ENCODE measurements at regions not wholly inside any gene's neighbourhood (a gene's known extent, or its start where the extent isn't known, plus 50 kb on each side); places are given as distances from the start of the nearest gene placed in this dataset.

GRCh38 chr5:108678091-108678490 is 69.6 kb upstream of the FER start:
- DNase-seq (ENCODE audit: low read depth, low spot score), result no peak
- Histone ChIP-seq H3K27me3 (ENCODE audit: insufficient read depth, insufficient read length) (peaks cover 5% of the 10 kb centered on the region), H3K4me3 (ENCODE audit: insufficient read length, low read depth) (no peak overlapping the region)

GRCh38 chr5:108675736-108676135 is 72.0 kb upstream of the FER start:
- no peak for TF ChIP-seq SUZ12 (IDR thresholded peaks at IDR 0.05; ENCODE audit: extremely low read depth, insufficient read depth, insufficient read length)
- TF ChIP-seq ZNF274 (IDR thresholded peaks at IDR 0.05; ENCODE audit: low read depth, low read length), result no peak
- TF ChIP-seq YY1 (IDR thresholded peaks at IDR 0.05; ENCODE audit: insufficient read depth, insufficient read length), result no peak
- Histone ChIP-seq H3K9me3 (ENCODE audit: insufficient read depth, low read length) (no peaks in the 10 kb centered on the region), H3K4me3 (ENCODE audit: insufficient read length, low read depth) (no peak overlapping the region), H3K4me1 (ENCODE audit: insufficient read depth, insufficient read length) (peaks cover 2% of the 10 kb centered on the region), H3K27me3 (ENCODE audit: insufficient read depth, insufficient read length) (peaks cover 5% of the 10 kb centered on the region), H3K36me3 (ENCODE audit: insufficient read depth, insufficient read length, low read length) (no peaks in the 10 kb centered on the region), H3K9ac (ENCODE audit: insufficient read length, low read depth) (no peak overlapping the region)
- no peak for DNase-seq (ENCODE audit: low read depth, low spot score)

More at GRCh38 chr5:108678091-108678490, 69.6 kb upstream of the FER start:
- Histone ChIP-seq H3K36me3 (ENCODE audit: insufficient read depth, insufficient read length, low read length) (no peaks in the 10 kb centered on the region), H3K9me3 (ENCODE audit: insufficient read depth, low read length) (no peaks in the 10 kb centered on the region), H3K9ac (ENCODE audit: insufficient read length, low read depth) (no peak overlapping the region), H3K4me1 (ENCODE audit: insufficient read depth, insufficient read length) (no peaks in the 10 kb centered on the region)
- TF ChIP-seq SUZ12 (IDR thresholded peaks at IDR 0.05; ENCODE audit: extremely low read depth, insufficient read depth, insufficient read length) (no peak), YY1 (IDR thresholded peaks at IDR 0.05; ENCODE audit: insufficient read depth, insufficient read length) (no peak), ZNF274 (IDR thresholded peaks at IDR 0.05; ENCODE audit: low read depth, low read length) (no peak)

- no peak for DNase-seq (ENCODE audit: low read depth, low spot score)
- TF ChIP-seq YY1 (IDR thresholded peaks at IDR 0.05; ENCODE audit: insufficient read depth, insufficient read length) (no peak), ZNF274 (IDR thresholded peaks at IDR 0.05; ENCODE audit: low read depth, low read length) (no peak), SUZ12 (IDR thresholded peaks at IDR 0.05; ENCODE audit: extremely low read depth, insufficient read depth, insufficient read length) (no peak)
These were observed 75.1 kb upstream of the FER start for GRCh38 chr5:108672639-108673038.

GRCh38 chr5:108670591-108671289 is 77.0 kb upstream of the FER start:
- H3K27me3 ChIP-seq (ENCODE audit: insufficient read depth, insufficient read length), result peaks cover 5% of the 10 kb centered on the region
- H3K36me3 ChIP-seq (ENCODE audit: insufficient read depth, insufficient read length, low read length), result no peaks in the 10 kb centered on the region
- H3K9ac ChIP-seq (ENCODE audit: insufficient read length, low read depth), result no peak overlapping the region
- H3K9me3 ChIP-seq (ENCODE audit: insufficient read depth, low read length), result no peaks in the 10 kb centered on the region
- peaks cover 2% of the 10 kb centered on the region for H3K4me1 ChIP-seq (ENCODE audit: insufficient read depth, insufficient read length)
- DNase-seq (ENCODE audit: low read depth, low spot score), result no peak
- no peak overlapping the region for H3K4me3 ChIP-seq (ENCODE audit: insufficient read length, low read depth)
- TF ChIP-seq ZNF274 (IDR thresholded peaks at IDR 0.05; ENCODE audit: low read depth, low read length), result no peak
- TF ChIP-seq YY1 (IDR thresholded peaks at IDR 0.05; ENCODE audit: insufficient read depth, insufficient read length), result no peak
- no peak for TF ChIP-seq SUZ12 (IDR thresholded peaks at IDR 0.05; ENCODE audit: extremely low read depth, insufficient read depth, insufficient read length)

More at GRCh38 chr5:108672639-108673038, 75.1 kb upstream of the FER start:
- Histone ChIP-seq H3K4me3 (ENCODE audit: insufficient read length, low read depth) (no peak overlapping the region), H3K9ac (ENCODE audit: insufficient read length, low read depth) (no peak overlapping the region), H3K4me1 (ENCODE audit: insufficient read depth, insufficient read length) (peaks cover 2% of the 10 kb centered on the region), H3K36me3 (ENCODE audit: insufficient read depth, insufficient read length, low read length) (no peaks in the 10 kb centered on the region), H3K27me3 (ENCODE audit: insufficient read depth, insufficient read length) (peaks cover 5% of the 10 kb centered on the region), H3K9me3 (ENCODE audit: insufficient read depth, low read length) (no peaks in the 10 kb centered on the region)

GRCh38 chr5:108669462-108669861 is 78.2 kb upstream of the FER start:
- TF ChIP-seq YY1 (IDR thresholded peaks at IDR 0.05; ENCODE audit: insufficient read depth, insufficient read length) (no peak), ZNF274 (IDR thresholded peaks at IDR 0.05; ENCODE audit: low read depth, low read length) (no peak), SUZ12 (IDR thresholded peaks at IDR 0.05; ENCODE audit: extremely low read depth, insufficient read depth, insufficient read length) (no peak)
- H3K36me3 ChIP-seq (ENCODE audit: insufficient read depth, insufficient read length, low read length), result no peaks in the 10 kb centered on the region
- H3K9ac ChIP-seq (ENCODE audit: insufficient read length, low read depth), result no peak overlapping the region
- no peaks in the 10 kb centered on the region for H3K9me3 ChIP-seq (ENCODE audit: insufficient read depth, low read length)
- no peak overlapping the region for H3K4me3 ChIP-seq (ENCODE audit: insufficient read length, low read depth)
- H3K4me1 ChIP-seq (ENCODE audit: insufficient read depth, insufficient read length), result peaks cover 2% of the 10 kb centered on the region
- DNase-seq (ENCODE audit: low read depth, low spot score), result no peak
- peaks cover 5% of the 10 kb centered on the region for H3K27me3 ChIP-seq (ENCODE audit: insufficient read depth, insufficient read length)

- Histone ChIP-seq H3K4me1 (ENCODE audit: insufficient read depth, insufficient read length) (no peaks in the 10 kb centered on the region), H3K27me3 (ENCODE audit: insufficient read depth, insufficient read length) (no peaks in the 10 kb centered on the region), H3K36me3 (ENCODE audit: insufficient read depth, insufficient read length, low read length) (no peaks in the 10 kb centered on the region), H3K9me3 (ENCODE audit: insufficient read depth, low read length) (0 out of 2 replicates have a peak, but pooled peaks cover 5% of the 10 kb centered on the region), H3K4me3 (ENCODE audit: insufficient read length, low read depth) (no peak overlapping the region), H3K9ac (ENCODE audit: insufficient read length, low read depth) (no peak overlapping the region)
- TF ChIP-seq SUZ12 (IDR thresholded peaks at IDR 0.05; ENCODE audit: extremely low read depth, insufficient read depth, insufficient read length), result no peak
- TF ChIP-seq YY1 (IDR thresholded peaks at IDR 0.05; ENCODE audit: insufficient read depth, insufficient read length), result no peak
- TF ChIP-seq ZNF274 (IDR thresholded peaks at IDR 0.05; ENCODE audit: low read depth, low read length), result no peak
- no peak for DNase-seq (ENCODE audit: low read depth, low spot score)
These were observed 86.0 kb upstream of the FER start for GRCh38 chr5:108661590-108662219.

- no peak for DNase-seq (ENCODE audit: low read depth, low spot score)
- Histone ChIP-seq H3K27me3 (ENCODE audit: insufficient read depth, insufficient read length) (no peaks in the 10 kb centered on the region), H3K36me3 (ENCODE audit: insufficient read depth, insufficient read length, low read length) (no peaks in the 10 kb centered on the region), H3K4me3 (ENCODE audit: insufficient read length, low read depth) (no peak overlapping the region), H3K4me1 (ENCODE audit: insufficient read depth, insufficient read length) (no peaks in the 10 kb centered on the region), H3K9me3 (ENCODE audit: insufficient read depth, low read length) (0 out of 2 replicates have a peak, but pooled peaks cover 5% of the 10 kb centered on the region), H3K9ac (ENCODE audit: insufficient read length, low read depth) (no peak overlapping the region)
- no peak for TF ChIP-seq SUZ12 (IDR thresholded peaks at IDR 0.05; ENCODE audit: extremely low read depth, insufficient read depth, insufficient read length)
- no peak for TF ChIP-seq ZNF274 (IDR thresholded peaks at IDR 0.05; ENCODE audit: low read depth, low read length)
- TF ChIP-seq YY1 (IDR thresholded peaks at IDR 0.05; ENCODE audit: insufficient read depth, insufficient read length), result no peak
These were observed 86.7 kb upstream of the FER start for GRCh38 chr5:108661024-108661423.

Measured in NT2/D1 (cell line).